GM18508 (cell line): ENCODE measurements at regions not wholly inside any gene's neighbourhood (a gene's known extent, or its start where the extent isn't known, plus 50 kb on each side); places are given as distances from the start of the nearest gene placed in this dataset.
"Not testable (repeated sequence)": the region's sequence is repeated elsewhere in the genome, so short reads cannot be mapped to it uniquely, and the experiment has no call there.

Experiments
- ATAC-seq: cut with Tn5 transposase; IDR thresholded peaks from one replicate; pipeline ENCODE4 v1.9.1; 2021; ENCODE audit warnings: moderate number of reproducible peaks; ENCODE audit not compliant: insufficient read depth, unreplicated experiment

GRCh38 chr18:49697049-49697448, 116.3 kb downstream of the ACAA2 start:
- ATAC-seq, result no peak

DNA sequence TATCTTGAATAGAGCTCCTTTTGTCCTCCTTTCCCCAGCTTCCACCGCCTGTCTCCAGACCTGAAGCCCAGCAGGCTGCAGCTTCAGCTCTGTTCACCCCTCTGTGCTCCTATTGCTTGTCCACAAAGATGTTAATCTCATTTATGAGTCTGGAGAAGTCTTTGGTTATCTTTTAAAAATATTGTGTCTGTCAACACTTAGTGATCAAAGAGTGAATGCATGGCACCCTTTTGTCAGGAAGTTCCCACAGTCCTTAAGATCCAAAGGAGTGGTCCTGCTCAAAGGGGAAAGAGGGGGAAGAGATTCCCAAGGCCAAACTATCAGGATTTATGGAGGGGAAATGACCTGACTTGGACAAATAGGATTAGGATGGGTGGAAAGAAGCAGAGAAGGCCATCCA, 118.9 kb downstream of the ACAA2 start:
- no peak for ATAC-seq

DNA sequence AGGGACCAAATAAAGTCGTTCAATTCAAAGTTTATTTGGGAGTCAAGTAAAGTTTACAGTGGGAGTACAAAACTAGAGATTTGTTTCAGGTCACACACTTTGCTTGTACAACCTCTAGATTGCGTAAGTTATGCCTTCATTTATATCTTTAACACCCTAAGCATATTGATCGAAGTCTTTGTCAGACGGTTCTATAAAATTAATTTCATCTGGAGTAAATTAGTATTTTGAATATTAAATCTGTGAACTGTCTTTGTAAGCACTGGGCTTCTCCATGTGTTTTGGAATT, 119.7 kb downstream of the ACAA2 start:
- ATAC-seq, result no peak

- ATAC-seq, result no peak
Measured at GRCh38 chr18:49692906-49693716, 120.2 kb downstream of the ACAA2 start.

DNA sequence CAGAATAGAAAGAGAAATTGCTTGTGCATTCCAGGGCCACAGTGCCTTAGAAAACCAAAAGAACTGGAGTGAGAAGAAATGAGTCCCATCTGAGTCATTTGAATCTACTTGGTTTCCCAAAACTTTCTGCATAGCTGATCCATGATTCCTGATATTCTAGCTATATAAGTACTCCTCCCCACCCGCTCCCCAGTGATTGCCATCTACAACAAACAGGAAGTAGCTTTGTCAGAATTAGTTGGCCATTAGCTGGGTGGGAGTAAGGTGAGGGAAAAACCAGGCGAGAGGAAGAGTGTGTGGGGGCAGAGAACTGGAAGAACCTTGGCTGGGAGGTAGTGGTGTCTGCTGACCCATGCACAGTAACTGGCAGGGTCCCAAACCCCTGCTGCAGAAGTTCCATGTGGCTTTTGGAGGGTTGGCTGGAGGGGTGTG, 122.1 kb downstream of the ACAA2 start:
- ATAC-seq, result no peak

DNA sequence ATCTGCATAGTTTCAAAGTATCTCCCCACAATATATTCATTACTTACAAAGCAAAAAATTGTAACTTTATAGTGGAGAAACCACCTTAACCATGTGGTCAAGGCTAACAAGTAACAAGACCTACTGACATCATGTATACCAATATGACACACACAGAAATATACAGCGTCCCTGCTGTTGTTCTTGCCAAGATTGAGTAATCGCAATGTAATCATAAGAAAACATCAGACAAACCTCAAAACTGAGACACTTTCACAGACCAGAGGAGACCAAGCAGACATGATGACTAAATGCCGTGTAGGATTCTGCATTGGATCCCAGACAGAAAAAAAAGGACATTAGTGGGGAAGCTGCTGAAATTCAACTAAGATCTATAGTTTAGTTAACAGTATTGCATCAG, 123.0 kb downstream of the ACAA2 start:
- ATAC-seq, result no peak

GRCh38 chr18:49685231-49685942, 123.5 kb downstream of the LIPG start:
- no peak for ATAC-seq

GRCh38 chr18:49682803-49683190, 120.9 kb downstream of the LIPG start:
- not testable (repeated sequence) for ATAC-seq

GRCh38 chr18:49682173-49682802, 120.4 kb downstream of the LIPG start:
- no peak for ATAC-seq

- no peak for ATAC-seq
Measured at GRCh38 chr18:49681387-49681786, 119.5 kb downstream of the LIPG start.

DNA sequence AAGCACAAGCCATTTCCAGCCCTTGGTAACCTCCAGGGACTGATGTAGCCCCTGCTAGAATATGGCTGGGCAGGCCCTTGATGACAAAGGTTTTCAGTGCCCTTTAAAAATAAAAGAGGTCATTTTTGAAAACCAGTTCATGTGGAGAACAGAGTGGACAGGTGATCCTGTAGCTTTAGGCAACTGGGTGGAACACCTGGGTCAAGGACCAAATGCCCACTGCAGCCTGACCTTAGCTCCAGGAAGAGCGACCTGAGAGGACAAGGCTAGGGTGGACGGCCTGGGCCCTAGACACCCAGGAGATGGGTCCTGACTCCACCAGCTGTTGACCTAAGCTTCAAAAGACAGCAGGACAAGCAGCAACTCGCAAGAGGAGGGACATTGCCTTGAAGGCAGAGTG, 116.6 kb downstream of the LIPG start:
- ATAC-seq, result no peak

GRCh38 chr18:49677762-49678413, 116.0 kb downstream of the LIPG start:
- ATAC-seq, result peak; percentile 84

DNA sequence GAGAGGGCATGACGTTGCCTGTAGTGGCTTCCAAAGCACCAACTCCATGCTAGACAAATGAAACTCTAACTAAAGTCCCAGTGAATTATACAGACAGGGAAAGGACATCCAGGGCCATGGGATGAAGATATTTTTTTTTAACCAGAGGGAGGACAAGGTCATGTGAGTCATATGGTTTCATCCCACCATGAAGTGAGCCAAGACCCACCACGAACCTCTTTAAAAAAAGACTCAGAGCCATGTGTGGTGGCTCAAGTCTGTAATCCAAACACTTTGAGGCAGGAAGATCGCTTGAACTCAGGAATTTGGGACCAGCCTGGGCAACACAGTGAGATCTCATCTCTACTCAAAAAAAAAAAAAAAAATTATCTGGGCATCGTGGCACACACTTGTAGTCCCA, 115.2 kb downstream of the LIPG start:
- ATAC-seq, result no peak

DNA sequence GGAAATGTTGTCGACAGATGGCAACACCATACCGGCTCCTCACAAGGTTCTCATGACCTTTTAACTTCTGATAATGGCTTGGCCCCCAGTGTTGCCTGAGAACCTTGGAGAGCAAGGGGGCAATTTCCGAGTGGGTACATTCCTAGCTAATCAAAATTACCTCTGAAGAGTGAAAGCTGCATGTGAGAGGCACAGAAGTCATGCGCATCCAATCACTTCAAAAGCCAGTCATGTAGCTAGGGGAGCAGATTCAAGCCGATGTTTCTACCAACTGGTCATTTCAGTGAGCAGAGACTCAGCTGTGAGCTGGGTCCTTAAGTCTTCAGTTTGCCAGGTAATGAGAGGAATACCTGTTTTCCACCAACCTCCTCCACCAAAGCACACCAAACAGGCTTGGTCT, 111.4 kb downstream of the LIPG start:
- no peak for ATAC-seq

GRCh38 chr18:49672853-49673252, 111.0 kb downstream of the LIPG start:
- no peak for ATAC-seq

- no peak for ATAC-seq
Measured at GRCh38 chr18:49669403-49669802, 107.5 kb downstream of the LIPG start.

GRCh38 chr18:49668574-49669275, 106.9 kb downstream of the LIPG start:
- ATAC-seq, result no peak

GRCh38 chr18:49667462-49667861, 105.6 kb downstream of the LIPG start:
- ATAC-seq, result no peak

DNA sequence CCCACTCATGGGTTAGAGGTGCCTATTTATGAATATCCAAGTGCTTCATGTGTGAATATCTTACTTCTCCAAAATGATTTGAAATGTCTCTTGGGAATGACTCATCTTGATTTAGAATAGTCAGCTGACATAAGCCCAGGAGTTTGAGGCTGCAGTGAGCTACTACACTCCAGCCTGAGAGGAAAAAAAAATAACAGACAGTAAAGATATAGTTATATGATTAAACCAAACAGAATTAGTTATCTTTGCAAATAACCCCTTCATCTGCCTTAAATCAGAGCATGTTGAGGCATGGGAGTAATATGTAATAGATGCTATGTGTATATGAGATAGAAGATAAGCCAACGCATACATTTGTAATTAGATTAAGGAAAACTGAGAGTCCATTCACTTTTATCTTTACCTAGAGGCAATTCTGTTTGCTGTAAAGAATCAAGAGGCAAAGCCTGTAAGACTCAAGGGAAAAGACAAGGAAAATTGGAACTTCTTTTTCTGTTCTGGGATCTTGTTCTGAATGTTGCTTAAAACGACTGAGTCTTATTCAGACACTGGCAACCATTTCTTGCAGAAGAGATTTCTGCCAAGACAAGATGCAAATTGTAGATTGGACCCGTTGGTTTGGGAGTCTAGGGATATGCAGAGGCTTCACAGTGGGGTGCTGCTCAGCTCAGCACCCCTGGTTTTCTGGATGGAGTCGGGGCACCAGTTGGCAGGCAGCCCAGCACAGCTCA, 104.4 kb downstream of the LIPG start:
- no peak for ATAC-seq
